GM18505 (cell line): ENCODE measurements at regions not wholly inside any gene's neighbourhood (a gene's known extent, or its start where the extent isn't known, plus 50 kb on each side); places are given as distances from the start of the nearest gene placed in this dataset.

Experiments
- ATAC-seq: cut with Tn5 transposase; IDR thresholded peaks from one replicate; pipeline ENCODE4 v1.9.1; 2021; ENCODE audit not compliant: unreplicated experiment
- POLR2A ChIP-seq: IDR thresholded peaks from 4 replicates; pipeline ENCODE4 v1.6.1; 2011; ENCODE audit warnings: borderline replicate concordance; ENCODE audit not compliant: insufficient read depth, insufficient read length; ENCODE audit errors: extremely low read depth

DNA sequence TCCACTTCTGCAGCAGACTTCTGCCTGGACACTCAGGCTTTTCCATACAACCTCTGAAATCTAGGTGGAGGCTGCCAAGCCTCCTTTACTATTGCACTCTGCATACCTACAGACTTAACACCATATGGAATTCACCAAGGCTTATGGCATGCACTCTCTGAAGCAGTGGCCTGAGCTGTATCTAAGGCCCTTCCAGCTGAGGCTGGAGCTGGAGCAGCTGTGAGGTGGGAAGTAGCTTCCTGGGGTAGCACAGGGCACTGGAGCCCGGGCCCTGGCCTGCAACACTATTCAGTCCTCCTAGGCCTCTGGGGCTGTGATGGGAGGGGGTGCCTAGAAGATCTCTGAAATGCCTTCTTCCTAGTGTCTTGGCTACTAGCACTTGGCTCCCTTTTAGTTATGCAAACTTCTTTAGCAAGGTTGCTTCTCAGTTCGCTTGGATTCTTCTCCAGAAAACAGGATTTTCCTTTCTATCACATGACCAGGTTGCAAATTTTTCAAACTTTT is 186.6 kb upstream of the RORA start:
- ATAC-seq: no peak
- TF ChIP-seq POLR2A: no peak

DNA sequence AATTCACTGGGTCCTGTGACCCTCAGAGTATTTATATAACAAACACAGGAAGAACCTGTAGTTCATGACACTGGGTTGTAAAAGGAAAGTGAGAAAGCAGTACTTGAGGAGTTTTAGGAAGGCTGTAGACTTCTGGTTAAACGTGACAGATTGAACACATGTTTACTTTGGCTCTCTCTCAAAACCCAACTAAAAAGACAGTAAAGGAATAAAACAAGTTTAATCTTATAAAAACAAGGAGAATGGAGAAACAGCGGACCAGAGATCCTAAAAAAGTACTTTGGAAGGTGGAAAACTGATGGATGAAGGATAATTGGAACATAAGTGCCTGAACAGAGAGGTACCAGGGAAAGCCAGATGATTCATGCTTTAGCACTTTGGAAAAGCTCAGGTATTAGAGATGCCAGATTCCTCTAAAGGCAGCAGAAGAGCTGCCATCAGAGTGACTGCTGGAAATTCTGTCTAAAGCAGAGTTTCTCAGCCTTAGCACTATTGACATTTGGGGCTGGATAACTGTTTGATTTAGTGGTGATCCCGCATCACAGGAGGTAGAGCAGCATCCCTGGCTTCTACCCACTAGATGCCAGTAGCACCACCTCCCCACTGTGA is 182.9 kb upstream of the RORA start:
- no peak for ATAC-seq
- no peak for TF ChIP-seq POLR2A

DNA sequence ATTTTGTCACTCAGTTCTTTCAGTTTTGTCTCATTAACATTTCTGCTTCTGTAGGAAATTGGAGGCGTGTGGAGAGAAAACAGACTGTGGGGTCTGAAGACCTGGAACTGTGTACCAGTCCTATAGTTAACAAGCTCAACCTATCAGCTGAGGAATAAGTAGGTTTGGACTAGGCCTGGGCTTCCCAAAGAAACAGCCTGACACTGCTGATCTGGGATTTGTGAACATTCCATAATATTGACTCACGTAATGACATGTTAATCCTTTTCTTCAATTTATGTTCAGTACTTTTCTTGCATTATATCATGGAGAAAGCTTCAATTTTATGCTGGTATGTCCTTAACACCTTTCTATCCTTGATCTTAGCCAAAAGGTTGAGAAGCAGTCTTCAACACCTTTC is 181.6 kb upstream of the RORA start:
- no peak for ATAC-seq
- no peak for TF ChIP-seq POLR2A

DNA sequence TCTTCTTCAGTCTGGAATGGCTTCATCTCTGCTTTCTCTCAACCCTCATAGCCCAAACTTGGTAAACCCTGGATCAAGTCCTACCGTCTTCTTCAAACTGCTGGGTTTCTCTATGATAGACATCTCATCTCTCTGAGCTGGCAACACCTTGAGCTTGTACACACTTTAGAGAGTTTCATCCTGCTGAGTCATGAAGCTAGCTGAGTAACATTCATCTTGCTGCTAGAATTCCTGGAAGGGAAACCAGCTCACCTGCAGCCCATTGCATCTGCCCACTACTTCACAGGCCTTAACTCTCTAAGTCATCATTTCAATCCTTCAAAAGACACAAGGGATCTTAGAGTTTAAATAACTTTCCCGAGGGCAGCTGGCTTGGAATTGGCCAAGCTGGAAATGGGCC is 175.5 kb upstream of the RORA start:
- no peak for TF ChIP-seq POLR2A
- no peak for ATAC-seq

DNA sequence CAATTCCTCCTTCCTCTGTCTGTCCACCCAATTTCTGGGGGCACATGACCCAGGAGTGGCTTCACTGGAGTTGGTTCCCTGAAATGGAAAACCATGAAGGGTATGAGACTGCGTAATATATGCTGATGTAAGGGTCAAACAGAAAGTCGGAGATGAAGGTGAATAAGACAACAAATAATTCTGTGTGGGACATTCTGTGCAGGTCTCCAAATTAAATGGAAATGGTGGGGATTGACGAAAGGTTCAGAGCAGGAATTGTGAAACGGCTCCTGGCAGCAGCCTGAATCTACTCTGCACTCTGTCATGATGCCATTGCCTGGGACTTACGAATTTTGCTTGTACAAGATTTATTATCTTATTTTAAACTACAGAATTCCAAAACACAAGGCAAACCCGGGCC is 174.8 kb upstream of the RORA start:
- no peak for ATAC-seq
- no peak for TF ChIP-seq POLR2A

DNA sequence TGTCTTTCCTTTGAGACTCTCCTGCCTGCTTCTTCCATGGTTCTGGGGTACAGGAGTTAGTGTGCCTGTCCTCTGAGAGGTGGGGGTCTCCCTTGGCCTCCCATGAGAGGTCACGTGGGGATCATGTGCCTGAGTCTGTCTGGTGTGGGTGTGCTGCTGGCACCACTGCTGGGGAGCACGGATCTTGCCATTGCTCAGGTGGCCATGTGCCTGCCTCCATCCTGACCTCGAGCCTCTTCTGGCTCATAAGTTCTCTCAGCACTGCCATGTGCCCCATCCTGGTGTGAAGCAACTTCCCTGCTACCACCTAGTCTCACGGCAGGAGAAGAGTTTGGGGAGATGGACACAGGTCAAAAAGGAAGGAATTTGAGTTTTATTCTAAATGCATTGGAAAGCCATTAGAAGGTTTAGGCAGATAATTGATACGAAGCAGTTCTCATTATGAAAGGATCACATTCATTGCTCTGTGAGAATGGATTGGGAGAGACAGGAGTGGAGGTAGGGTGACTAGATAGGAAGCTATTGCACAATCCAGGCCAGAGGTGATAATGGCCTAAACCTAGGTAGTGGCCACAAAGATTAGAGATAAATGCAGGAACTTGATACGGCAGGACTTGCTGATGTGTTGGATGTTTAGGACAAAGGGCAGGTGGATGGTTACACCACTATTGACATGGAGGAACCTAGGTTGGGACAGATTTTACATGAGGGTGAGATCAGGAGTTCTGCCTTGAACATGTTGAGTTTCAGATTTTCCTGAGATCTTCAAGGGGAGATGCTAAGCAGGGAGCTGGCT is 173.0 kb upstream of the RORA start:
- ATAC-seq: no peak
- no peak for TF ChIP-seq POLR2A

DNA sequence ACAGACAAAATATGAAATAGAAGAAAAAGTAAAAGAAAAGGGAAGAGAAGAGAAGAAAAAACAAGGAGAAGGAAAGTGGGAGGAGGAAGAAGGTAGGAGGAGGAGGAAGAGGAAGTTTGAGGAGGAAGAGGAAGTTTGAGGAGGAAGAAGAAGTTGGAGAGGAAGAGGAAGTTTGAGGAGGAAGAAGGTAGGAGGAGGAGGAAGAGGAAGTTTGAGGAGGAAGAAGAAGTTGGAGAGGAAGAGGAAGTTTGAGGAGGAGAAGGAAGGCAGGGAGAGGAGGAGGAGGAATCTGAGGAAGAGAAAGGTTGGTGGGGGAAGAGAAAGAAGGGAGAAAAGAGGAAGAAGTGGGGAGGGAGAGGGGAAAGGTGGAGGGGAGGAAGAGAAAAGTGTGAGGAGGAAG is 169.2 kb upstream of the RORA start:
- no peak for ATAC-seq

DNA sequence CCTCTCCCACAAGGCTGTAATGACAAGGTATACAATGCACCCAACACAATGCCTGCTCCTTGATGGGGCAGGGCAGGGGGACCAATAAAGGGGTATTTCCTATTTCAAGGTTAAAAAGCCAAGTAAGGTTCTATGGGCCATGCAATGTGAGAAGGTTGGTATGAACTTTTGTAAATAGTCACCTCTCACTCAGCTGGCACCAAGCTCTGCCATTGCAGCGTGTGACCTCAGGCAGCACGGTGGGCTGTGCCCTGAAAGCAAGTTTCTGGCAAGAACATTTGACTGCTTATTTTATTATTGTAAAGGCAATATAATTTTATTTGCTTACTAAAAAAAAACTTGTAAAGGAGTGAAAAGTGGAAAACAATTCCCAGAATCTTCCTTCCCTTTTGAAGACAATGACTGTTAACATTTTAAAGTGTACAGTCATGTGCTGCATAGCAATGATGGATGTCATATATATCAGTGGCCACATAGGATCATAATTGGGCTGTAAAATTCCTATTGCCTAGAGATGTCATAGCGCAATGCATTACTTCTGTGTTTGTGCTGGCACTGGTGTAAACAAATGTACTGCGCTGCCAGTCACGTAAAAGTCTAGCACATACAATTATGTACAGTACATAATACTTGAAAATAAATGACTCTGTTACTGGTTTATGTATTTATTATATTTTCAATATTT is 167.3 kb upstream of the RORA start:
- TF ChIP-seq POLR2A: no peak
- ATAC-seq: no peak

More for the DNA sequence above, 169.2 kb upstream of the RORA start:
- TF ChIP-seq POLR2A: no peak

DNA sequence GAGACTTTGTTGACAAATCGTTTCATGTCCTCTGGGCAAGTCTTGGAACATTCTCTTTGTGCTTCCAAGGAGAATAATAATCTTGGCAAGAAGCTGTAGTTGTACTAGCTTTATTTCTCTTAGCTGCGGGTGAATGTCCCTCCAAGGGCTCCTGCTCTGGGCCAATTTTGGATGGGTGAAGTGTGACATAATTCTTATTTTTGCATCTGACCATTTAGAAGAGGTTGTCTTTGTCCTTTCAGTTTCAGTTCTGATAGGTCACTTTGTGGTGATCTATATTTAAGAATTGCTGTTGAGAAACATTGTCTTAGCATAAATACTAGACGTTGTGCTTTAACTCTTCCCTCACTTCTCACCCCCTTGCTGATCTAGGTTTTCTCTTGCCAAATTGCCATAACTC is 164.8 kb upstream of the RORA start:
- TF ChIP-seq POLR2A: no peak
- no peak for ATAC-seq

DNA sequence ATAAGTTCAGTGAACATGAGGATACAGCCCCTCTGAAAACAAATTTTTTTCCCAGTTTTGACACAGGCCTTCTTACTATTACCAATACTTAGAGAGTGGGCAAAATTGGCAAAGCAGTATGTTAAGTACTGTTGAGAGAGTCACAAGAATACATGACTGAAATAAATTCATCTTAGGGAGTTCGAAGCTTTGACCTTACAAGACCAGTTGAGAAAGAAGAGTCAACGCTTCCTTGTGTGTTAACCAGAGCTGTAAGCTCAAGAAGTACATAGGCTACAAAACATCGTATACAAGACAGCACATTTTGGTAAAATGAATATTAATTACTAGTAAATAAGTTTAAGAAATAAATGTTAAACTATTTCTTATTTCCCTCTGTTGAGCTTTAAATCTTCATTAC is 164.4 kb upstream of the RORA start:
- ATAC-seq: no peak
- no peak for TF ChIP-seq POLR2A

DNA sequence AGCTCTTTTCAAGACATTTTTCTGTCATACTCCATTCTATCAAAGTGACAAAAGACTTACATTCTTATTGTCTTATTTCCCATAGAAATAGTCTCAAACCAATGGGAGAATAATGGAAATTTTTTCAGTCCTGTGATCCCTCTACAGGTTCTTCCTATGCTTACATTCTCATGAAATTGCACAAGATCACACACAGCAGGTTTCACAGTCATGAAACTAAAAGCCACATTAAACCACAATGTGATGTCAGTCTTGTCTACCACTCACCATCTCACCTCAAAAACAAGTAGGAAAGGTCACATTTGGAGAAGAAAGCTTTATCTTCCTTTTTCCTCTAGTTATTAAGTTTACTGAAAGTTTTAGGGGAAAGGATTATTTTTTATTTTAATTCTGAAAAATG is 161.0 kb upstream of the RORA start:
- no peak for TF ChIP-seq POLR2A
- no peak for ATAC-seq

DNA sequence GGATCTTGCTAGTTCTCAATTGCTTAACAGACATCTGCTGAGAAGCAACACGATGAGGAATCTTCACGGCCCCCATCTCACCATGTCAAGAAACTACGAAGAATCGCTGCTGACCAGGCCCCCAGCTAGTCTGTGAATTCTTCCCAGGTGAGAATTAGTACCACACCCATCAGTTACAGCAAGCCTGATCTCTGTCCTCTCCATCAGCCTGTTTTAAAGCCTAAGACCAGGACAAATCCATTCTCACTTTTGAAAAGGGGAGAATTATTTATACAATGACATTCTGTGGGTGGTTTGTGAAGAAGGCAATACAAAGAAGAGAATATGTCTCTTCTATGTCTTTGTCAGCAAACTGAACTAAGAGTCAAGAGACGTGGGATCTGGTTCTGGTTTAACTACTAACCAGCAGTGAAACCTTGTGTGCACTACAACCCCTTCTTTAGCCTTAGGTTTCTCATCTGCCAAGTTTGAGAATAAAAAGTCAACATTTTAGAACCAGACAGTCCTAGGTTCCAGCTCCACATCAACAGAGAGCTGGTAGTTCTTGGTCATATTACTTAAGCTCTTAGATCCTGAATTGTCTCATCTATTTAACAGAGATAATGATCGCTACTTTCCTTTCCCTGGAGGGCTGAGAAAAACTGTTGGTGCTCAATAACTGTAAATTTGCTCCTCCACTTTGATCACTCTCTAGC is 160.4 kb upstream of the RORA start:
- no peak for ATAC-seq
- TF ChIP-seq POLR2A: no peak

DNA sequence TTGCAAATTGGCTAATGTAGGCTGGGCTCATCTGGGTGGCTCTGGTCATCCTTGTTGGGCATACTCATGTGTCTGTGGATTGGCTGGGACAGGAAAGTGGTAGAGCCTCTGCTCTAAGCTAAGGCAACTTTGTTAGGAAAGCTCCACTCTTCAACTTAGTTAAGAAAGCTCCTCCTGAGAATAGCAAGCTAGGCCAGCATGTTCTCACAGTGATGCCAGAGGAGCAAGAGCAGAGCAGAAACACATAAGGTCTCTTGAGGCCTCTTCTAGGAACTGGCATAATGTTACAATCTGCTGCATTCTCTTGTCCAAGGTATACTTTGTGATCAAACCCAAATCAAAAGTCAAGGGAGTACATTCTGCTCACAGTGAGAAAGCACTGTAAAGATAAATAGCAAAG is 158.6 kb upstream of the RORA start:
- ATAC-seq: no peak
- TF ChIP-seq POLR2A: no peak
